SK-N-MC (cell line): ENCODE measurements at regions not wholly inside any gene's neighbourhood (a gene's known extent, or its start where the extent isn't known, plus 50 kb on each side); places are given as distances from the start of the nearest gene placed in this dataset.

ENCODE experiments used
- EZH2 ChIP-seq: fragments of 200-600 bp; sonication (generic); IDR thresholded peaks from one replicate; pipeline ENCODE4 v1.6.1; 2017; ENCODE audit warnings: antibody characterized with exemption
- POLR2AphosphoS5 ChIP-seq: IDR thresholded peaks from 2 replicates; pipeline ENCODE4 v1.6.1; 2012; ENCODE audit warnings: mild to moderate bottlenecking, low read depth, low read length, borderline replicate concordance

DNA sequence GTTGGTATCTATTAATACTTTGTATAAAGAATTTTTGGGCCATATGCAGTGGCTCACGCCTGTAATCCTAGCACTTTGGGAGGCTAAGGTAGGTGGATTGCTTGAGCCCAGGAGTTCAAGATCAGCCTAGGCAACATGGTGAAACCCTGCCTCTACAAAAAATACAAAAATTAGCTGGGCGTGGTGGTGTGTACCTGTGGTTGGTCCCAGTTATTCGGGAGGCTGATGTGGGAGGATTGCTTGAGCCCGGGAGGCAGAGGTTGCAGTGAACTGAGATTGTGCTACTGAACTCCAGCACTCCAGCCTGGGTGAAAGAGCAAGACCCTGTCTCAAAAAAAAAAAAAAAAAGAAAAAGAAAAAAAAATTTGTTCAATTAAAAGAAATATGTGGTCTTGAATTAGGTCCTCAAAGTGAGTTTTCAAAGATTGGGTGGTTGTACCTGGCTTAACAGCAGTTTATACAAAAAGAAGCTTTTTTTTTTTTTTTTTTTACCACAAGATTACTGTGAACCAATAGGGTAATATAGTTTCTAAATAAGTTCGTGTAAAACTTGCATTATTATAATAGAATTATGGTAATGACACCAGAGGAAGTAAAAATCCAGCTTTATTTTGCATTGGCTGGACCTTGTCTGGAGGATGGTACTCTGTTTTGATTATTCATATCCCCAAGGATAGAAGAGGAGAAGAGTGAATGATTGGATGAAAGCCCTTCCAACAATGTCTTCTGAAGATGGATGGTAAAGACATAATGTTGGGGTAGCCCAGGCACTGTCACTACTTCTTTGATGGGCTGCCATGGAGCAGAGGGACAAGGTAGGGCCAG lies 210.3 kb downstream of the MYCN start:
- no peak for TF ChIP-seq EZH2
- no peak for TF ChIP-seq POLR2AphosphoS5
